Neutrophil (primary cell): ENCODE measurements at regions not wholly inside any gene's neighbourhood (a gene's known extent, or its start where the extent isn't known, plus 50 kb on each side); places are given as distances from the start of the nearest gene placed in this dataset.

ENCODE experiments used
- H3K27ac ChIP-seq: fragments of 200-600 bp; sonication (generic); 2 replicates; pipeline ENCODE4 v1.5.1; 2016; ENCODE audit warnings: mild to moderate bottlenecking, moderate library complexity
- H3K27me3 ChIP-seq: fragments of 200-600 bp; sonication (generic); 2 replicates; pipeline ENCODE4 v1.6.0; 2016; ENCODE audit warnings: mild to moderate bottlenecking
- H3K36me3 ChIP-seq: fragments of 200-600 bp; sonication (generic); 2 replicates; pipeline ENCODE4 v1.5.1; 2017
- H3K4me1 ChIP-seq, 2 experiments: fragments of 200-600 bp in 1 of 2; sonication (generic) in 1 of 2; 1 replicate in 1 of 2; 2 replicates in 1 of 2; pipeline versions ENCODE4 v1.5.1 to v1.6.1; 2013 to 2016; ENCODE audit warnings: low read depth in 1 of 2, low read length in 1 of 2, mild to moderate bottlenecking in 1 of 2, moderate library complexity in 1 of 2; ENCODE audit not compliant: control insufficient read depth in 1 of 2, insufficient read depth in 1 of 2
- H3K4me3 ChIP-seq, 2 experiments: fragments of 200-600 bp in 1 of 2; sonication (generic) in 1 of 2; 1 replicate in 1 of 2; 2 replicates in 1 of 2; pipeline ENCODE4 v1.5.1; 2013 to 2016; ENCODE audit warnings: low read depth in 1 of 2, low read length in 1 of 2, mild to moderate bottlenecking in 1 of 2, moderate library complexity in 1 of 2
- H3K9me3 ChIP-seq: fragments of 200-600 bp; sonication (generic); 2 replicates; pipeline ENCODE4 v1.5.1; 2016
- TF ChIP-seq, protein P1 (sequence below): fragments of 200-600 bp; sonication (generic); IDR thresholded peaks from 2 replicates; pipeline ENCODE4 v1.5.1; 2016; ENCODE audit warnings: antibody characterized with exemption

DNA sequence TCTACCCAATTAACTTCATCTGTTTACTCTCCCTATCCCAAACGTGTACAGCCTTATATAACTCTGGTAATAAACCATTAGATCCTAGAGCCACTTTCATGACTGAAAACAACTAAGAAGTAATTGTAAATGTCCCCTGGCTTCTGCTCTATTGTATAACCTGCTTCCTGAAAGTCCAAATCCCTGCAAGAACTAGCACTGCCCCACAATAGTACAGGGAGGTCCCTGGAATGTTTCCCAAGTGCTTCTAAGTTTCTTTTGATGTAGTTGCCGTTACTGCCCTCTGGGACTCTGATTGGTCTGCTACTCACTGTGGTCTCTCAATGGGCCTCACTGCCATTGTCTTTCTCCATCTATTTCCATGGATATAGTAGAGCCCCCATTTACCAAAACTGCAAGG, 764.0 kb upstream of the GHITM start:
- TF ChIP-seq, protein P1, sequence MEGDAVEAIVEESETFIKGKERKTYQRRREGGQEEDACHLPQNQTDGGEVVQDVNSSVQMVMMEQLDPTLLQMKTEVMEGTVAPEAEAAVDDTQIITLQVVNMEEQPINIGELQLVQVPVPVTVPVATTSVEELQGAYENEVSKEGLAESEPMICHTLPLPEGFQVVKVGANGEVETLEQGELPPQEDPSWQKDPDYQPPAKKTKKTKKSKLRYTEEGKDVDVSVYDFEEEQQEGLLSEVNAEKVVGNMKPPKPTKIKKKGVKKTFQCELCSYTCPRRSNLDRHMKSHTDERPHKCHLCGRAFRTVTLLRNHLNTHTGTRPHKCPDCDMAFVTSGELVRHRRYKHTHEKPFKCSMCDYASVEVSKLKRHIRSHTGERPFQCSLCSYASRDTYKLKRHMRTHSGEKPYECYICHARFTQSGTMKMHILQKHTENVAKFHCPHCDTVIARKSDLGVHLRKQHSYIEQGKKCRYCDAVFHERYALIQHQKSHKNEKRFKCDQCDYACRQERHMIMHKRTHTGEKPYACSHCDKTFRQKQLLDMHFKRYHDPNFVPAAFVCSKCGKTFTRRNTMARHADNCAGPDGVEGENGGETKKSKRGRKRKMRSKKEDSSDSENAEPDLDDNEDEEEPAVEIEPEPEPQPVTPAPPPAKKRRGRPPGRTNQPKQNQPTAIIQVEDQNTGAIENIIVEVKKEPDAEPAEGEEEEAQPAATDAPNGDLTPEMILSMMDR, result no peak
- no peak overlapping the region for H3K27ac ChIP-seq
- H3K4me3 ChIP-seq, result no peak overlapping the region
- no peaks in the 10 kb centered on the region for H3K4me1 ChIP-seq
- no peaks in the 10 kb centered on the region for H3K36me3 ChIP-seq
- H3K27me3 ChIP-seq, result no peaks in the 10 kb centered on the region
- H3K9me3 ChIP-seq, result peaks cover 4% of the 10 kb centered on the region

- Histone ChIP-seq H3K4me1 (no peaks in the 10 kb centered on the region), H3K27me3 (no peaks in the 10 kb centered on the region), H3K9me3 (no peaks in the 10 kb centered on the region), H3K27ac (no peak overlapping the region), H3K4me3 (no peak overlapping the region), H3K36me3 (no peaks in the 10 kb centered on the region)
- TF ChIP-seq, protein P1, result no peak
These were observed 741.5 kb upstream of the GHITM start for GRCh38 chr10:83397806-83398205.

DNA sequence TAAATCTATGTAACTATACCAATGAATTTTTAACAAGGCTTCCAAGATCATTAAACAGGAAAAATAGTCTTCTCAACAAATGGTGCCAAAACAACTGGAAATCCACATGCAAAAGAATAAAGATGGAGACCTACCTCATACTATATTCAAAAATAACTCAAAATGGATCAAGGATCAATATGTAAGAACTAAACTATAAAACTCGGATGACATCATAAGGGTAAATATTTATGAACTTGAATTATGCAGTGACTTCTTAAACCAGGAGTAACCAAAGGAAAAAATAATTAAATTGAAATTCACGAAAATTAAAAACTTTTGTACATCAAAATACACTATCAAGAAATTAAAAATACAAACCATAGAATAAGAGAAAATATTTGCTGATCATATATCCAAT, 728.7 kb upstream of the GHITM start:
- no peak overlapping the region for H3K27ac ChIP-seq
- no peaks in the 10 kb centered on the region for H3K9me3 ChIP-seq
- H3K4me3 ChIP-seq, result no peak overlapping the region
- H3K27me3 ChIP-seq, result no peaks in the 10 kb centered on the region
- no peaks in the 10 kb centered on the region for H3K36me3 ChIP-seq
- H3K4me1 ChIP-seq, result no peaks in the 10 kb centered on the region
- TF ChIP-seq, protein P1, result no peak

DNA sequence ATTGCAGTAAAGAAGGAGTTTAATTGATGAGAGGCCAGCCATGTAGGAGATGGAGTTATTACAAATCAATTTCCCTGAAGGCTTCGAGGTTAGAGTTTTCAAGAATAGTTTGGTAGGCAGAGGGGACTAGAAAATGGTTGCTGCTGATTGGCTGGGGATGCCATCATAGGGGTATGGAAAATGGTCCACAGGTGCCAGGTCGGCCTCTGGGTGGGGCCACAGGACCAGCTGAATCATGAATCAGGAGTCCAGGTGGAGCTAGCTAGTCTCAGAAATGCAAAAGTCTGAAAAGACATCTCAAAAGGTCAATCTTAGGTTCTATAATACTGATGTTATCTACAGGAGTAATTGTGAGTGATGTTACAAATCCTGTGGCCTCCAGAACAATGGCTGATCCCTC, 714.0 kb upstream of the GHITM start:
- H3K27me3 ChIP-seq, result no peaks in the 10 kb centered on the region
- H3K9me3 ChIP-seq, result no peaks in the 10 kb centered on the region
- H3K36me3 ChIP-seq, result no peaks in the 10 kb centered on the region
- TF ChIP-seq, protein P1, result no peak
- H3K27ac ChIP-seq, result no peak overlapping the region
- no peak overlapping the region for H3K4me3 ChIP-seq
- H3K4me1 ChIP-seq, result no peaks in the 10 kb centered on the region

DNA sequence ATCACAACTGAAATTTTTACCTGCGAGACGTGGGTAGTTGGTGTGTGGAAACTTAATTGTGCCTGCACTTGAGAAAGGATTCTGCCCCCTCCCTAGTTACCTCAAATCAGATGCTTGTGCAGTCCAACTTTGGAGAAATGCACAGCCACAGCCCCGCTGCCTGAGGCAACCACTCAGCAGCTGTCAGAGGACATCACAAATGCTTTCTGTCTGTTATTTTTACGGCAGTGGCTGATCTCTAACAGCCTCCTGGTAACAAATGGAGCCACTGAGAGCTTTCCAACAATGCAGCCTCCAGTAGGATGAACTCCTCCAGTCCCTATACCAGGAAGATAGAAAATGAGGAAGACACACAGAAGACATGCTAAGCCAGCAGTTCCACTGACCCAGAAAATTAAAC, 712.2 kb upstream of the GHITM start:
- Histone ChIP-seq H3K27me3 (no peaks in the 10 kb centered on the region), H3K4me1 (no peaks in the 10 kb centered on the region), H3K4me3 (no peak overlapping the region), H3K36me3 (no peaks in the 10 kb centered on the region), H3K9me3 (no peaks in the 10 kb centered on the region), H3K27ac (no peak overlapping the region)
- TF ChIP-seq, protein P1, result no peak
